ENCODE measurements at regions not wholly inside any gene's neighbourhood (a gene's known extent, or its start where the extent isn't known, plus 50 kb on each side); places are given as distances from the start of the nearest gene placed in this dataset.

GRCh38 chr4:74627504-74627903 is 166.8 kb downstream of the BTC start:
- Histone ChIP-seq H3K36me3 (no peaks in the 10 kb centered on the region), H3K4me1 (peaks cover 0 to 26% (median 0%) of the 10 kb centered on the region in 6 donors), H3K4me3 (no peak overlapping the region), H3K9me3 (no peaks in the 10 kb centered on the region), H3K27ac (no peak overlapping the region), H3K27me3 (replicated peaks in 1 of 7) (peaks cover 0 to 11% (median 0%) of the 10 kb centered on the region in 7 donors)
- WGBS, 5 donors: 74 to 88% (median 81%) methylated on average over 4 of the region's 4 CpGs
- no peak for DNase-seq
- no peak for TF ChIP-seq POLR2AphosphoS5 (IDR thresholded peaks at IDR 0.05)
- TF ChIP-seq CTCF (IDR thresholded peaks at IDR 0.05 in 8 of 11, conservative IDR thresholded peaks at IDR 0.05 in 3 of 11): no peak
- TF ChIP-seq POLR2A (IDR thresholded peaks at IDR 0.05): no peak
- intact Hi-C loops (cut with DNase I; ENCODE audit: low total_unique reads): no loop called here

DNA sequence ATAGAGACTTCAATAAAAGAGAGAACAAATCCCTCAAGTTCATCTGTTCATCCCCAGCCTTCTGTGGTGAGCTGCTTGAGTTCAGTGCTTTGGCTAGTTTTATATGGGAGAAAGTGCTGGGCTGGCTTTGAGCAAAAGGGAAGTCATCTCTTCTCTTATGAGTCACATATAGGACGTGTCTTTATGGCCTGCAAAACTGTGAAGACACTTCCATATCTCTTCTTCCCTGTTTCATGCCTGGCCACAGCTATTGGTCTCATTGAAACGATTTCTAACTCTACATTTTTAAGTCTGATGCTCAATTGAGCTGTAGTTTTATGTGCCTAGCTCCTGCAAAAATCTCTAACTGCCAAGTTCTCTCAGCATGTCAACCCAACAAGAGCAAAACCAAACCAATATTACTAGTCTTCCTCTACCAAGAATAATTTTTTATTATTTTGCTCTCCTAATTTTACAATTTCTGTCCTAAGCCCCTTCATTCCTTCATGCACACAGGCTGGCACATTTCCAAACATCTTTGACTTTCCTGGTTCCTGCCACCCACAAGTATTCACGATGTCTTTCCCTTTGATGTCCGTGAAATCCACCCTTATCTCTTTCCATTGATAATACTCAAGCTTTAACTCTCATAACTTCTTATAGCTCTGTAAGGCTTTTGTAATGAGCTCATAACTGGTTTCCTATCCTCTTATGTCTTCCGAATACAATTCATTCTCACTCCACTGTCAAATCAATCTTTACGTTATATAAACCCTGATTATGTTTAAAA is 165.3 kb downstream of the BTC start:
- WGBS, 5 donors: 56 to 65% (median 62%) methylated on average over 6 of the region's 6 CpGs
- H3K27ac ChIP-seq: no peak overlapping the region
- H3K4me3 ChIP-seq: no peak overlapping the region
- H3K9me3 ChIP-seq: no peaks in the 10 kb centered on the region
- DNase-seq: no peak
- peaks cover 0 to 9% (median 0%) of the 10 kb centered on the region in 7 donors for H3K27me3 ChIP-seq (replicated peaks in 1 of 7)
- H3K36me3 ChIP-seq: no peaks in the 10 kb centered on the region
- intact Hi-C loops (cut with DNase I; ENCODE audit: low total_unique reads): no loop called here
- no peak for TF ChIP-seq POLR2A (IDR thresholded peaks at IDR 0.05)
- TF ChIP-seq POLR2AphosphoS5 (IDR thresholded peaks at IDR 0.05): no peak
- TF ChIP-seq CTCF (IDR thresholded peaks at IDR 0.05 in 8 of 11, conservative IDR thresholded peaks at IDR 0.05 in 3 of 11): no peak
- H3K4me1 ChIP-seq: peaks cover 0 to 33% (median 0%) of the 10 kb centered on the region in 6 donors

DNA sequence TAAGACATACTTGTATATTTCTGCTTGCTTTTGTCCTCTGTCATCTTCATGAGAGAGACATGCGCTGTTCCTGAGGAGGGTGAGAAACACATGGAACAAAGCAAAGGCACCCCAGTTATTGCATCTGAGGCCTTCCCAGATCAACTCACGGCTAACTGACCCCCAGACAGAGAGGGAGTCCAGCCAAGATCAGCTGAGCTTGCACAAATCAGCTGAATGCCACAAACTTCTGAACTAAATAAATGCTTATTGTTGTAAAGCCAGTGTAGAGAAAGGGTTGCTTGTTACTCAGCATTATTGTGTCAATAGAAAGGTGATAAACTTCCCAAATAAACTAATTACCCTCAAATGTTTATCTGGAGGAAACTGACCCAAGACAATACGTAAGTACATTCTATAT is 163.8 kb downstream of the BTC start:
- 82 to 96% (median 89%) methylated on average over 3 of the region's 3 CpGs for WGBS, 5 donors
- Histone ChIP-seq H3K4me3 (no peak overlapping the region), H3K27ac (no peak overlapping the region), H3K9me3 (no peaks in the 10 kb centered on the region), H3K36me3 (no peaks in the 10 kb centered on the region), H3K4me1 (peaks cover 0 to 20% (median 0%) of the 10 kb centered on the region in 6 donors), H3K27me3 (replicated peaks in 1 of 7) (peaks cover 0 to 9% (median 0%) of the 10 kb centered on the region in 7 donors)
- intact Hi-C loops (cut with DNase I; ENCODE audit: low total_unique reads): no loop called here
- TF ChIP-seq POLR2AphosphoS5 (IDR thresholded peaks at IDR 0.05) (no peak), POLR2A (IDR thresholded peaks at IDR 0.05) (no peak), CTCF (IDR thresholded peaks at IDR 0.05 in 8 of 11, conservative IDR thresholded peaks at IDR 0.05 in 3 of 11) (no peak)
- no peak for DNase-seq

DNA sequence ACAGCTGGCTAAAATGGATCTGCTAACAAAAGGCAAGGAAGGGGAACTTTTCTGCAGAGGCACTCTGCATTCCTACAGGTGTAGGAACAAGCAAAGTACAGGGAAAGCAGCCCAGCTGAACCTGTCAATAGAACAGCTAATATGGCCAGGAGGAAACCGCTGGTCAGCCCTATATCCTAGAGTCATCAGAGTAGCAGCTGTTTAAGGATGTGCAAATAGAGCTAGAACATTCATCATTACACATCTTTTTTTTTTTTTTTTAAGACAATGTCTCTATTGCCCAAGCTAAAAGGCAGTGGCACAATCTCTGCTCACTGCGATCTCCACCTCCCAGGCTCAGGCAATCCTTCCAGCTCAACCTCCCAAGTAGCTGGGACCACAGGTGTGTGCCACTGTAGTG is 163.0 kb downstream of the BTC start:
- H3K9me3 ChIP-seq: no peaks in the 10 kb centered on the region

More for the DNA sequence above, 163.0 kb downstream of the BTC start:
- Histone ChIP-seq H3K27me3 (replicated peaks in 1 of 7) (peaks cover 0 to 9% (median 0%) of the 10 kb centered on the region in 7 donors), H3K4me1 (peaks cover 0 to 13% (median 0%) of the 10 kb centered on the region in 6 donors), H3K36me3 (no peaks in the 10 kb centered on the region), H3K4me3 (no peak overlapping the region), H3K27ac (no peak overlapping the region)
- DNase-seq: no peak
- intact Hi-C loops (cut with DNase I; ENCODE audit: low total_unique reads): no loop called here
- 51 to 87% (median 67%) methylated on average over 2 of the region's 2 CpGs for WGBS, 5 donors
- TF ChIP-seq POLR2AphosphoS5 (IDR thresholded peaks at IDR 0.05) (no peak), POLR2A (IDR thresholded peaks at IDR 0.05) (no peak), CTCF (IDR thresholded peaks at IDR 0.05 in 8 of 11, conservative IDR thresholded peaks at IDR 0.05 in 3 of 11) (no peak)
